ENCODE measurements at regions not wholly inside any gene's neighbourhood (a gene's known extent, or its start where the extent isn't known, plus 50 kb on each side); places are given as distances from the start of the nearest gene placed in this dataset.
A peak's percentile ranks its signal among the peaks of the same experiment; 100 is the strongest.
"Not testable (repeated sequence)": the region's sequence is repeated elsewhere in the genome, so short reads cannot be mapped to it uniquely, and the experiment has no call there.

DNA sequence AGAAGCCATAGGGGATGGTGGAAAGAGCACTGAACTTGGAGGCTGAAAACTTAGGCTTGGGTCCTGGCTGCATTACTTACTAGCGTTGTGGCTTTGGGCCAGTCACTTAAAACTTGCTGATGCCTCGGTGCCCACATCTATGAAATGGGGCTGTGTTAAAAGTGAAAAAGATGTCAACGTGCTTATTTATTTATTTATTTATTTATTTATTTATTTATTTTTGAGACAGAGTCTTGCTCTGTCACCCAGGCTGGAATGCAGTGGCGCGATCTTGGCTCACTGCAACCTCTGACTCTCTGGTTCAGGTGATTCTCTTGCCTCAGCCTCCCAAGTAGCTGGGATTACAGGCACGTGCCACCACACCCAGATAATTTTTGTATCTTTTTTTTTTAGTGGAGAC, 94.3 kb downstream of the MRM1 start:
- not testable (repeated sequence) for DNase-seq (ENCODE audit: low spot score)

GRCh38 chr17:36696805-36697204, 95.4 kb downstream of the MRM1 start:
- no peak for DNase-seq (ENCODE audit: low spot score)

DNA sequence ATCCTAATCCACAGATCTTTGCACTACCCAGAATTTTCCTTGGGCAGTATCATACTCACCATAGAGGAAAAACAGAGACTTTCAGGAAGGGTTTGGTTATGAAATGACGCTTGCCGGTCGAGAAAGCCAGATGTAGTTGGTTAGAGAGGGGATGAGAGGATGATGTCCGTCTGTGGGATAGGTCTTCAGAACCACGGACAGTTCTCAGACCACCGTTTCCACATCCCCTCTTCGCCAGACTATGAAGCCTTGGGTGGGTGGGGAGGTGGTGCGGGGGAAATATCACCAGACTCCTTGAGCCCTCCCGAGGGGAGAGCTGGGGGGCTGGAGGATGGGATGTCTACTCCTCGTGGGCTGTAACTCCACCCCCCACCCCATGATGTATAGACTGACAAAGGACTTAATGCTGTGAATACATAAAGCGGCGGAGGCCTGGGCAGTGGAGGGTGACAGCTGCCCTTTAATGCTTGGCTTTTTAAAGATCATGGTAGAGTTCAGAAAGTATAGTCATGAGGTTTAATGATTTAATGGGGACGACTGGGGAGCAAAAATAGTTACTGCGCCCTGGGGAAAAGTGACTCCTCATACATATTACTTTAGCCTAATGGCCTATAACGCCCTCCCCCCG, 96.6 kb downstream of the MRM1 start:
- DNase-seq (ENCODE audit: low spot score) = no peak

DNA sequence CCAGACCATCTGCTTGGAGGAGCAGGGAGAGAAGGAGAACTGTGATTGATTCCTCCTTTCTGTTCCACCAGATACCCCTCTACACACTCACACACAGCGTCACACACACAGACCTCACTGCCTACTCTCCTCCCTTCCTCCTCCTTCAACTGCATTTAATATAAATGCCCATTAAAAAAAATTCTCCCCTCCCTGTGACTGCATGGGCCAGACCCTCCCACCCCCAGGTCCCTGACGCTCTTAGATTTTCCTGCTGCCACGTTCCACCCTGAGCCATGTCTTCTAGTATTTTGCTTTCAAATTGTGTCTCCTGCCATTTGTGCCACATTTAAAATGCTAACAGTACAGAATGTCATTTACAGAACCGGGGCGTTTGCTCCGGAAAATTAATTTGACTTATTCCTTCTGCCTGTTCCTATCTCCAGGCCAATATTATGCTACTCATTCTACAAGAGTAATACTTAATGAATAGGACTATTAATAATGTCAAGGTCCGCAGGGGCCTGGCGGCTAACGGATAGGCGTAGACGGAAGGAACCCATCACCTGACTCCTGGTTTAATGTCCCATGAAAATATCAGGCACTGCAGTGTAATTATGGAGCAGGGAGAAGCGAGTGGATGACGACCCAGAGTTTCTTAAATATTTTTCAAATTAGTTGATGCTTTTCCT, 100.2 kb downstream of the MRM1 start:
- no peak for DNase-seq (ENCODE audit: low spot score)

DNA sequence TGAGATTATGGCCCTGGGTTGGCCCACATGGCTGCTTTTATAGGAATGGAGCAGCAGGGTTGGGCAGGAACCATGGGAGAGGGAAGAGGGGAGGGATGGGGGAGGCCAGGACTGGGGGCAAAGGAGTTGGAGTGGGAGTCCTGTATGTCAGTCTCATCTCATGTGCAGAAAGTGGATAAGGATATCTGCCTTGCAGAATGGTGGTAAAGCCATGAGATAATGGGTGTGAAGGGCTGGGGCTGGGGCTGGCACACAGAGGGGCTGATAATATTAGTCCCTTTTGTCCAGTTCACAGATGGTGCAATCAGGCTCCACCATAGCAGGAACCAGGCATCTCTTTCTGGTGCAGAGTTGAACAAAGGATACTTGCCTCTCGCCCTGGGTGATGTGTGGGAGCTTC, 101.3 kb downstream of the MRM1 start:
- DNase-seq (ENCODE audit: low spot score) = no peak

DNA sequence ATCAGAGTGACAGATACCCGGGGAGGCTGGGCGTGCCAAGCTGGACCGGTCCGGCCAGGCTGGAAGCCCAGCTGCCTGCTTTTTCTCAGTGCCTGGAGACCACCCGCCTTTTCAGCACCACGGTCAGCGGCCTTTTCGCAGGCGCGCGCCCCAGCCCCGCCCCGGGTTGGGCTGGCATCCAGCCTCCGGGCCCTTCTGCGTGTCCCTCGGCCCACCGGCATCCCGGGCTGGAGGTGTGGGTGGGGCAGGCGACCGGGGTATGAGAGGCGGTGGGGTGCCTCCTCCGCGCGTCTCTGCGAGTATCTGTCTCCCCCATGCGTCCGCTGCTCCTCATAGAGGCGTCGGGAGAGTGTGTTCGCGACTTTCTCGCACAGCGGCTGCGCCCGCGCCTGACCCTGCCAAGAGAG, 102.5 kb downstream of the MRM1 start:
- DNase-seq (ENCODE audit: low spot score) = no peak

DNA sequence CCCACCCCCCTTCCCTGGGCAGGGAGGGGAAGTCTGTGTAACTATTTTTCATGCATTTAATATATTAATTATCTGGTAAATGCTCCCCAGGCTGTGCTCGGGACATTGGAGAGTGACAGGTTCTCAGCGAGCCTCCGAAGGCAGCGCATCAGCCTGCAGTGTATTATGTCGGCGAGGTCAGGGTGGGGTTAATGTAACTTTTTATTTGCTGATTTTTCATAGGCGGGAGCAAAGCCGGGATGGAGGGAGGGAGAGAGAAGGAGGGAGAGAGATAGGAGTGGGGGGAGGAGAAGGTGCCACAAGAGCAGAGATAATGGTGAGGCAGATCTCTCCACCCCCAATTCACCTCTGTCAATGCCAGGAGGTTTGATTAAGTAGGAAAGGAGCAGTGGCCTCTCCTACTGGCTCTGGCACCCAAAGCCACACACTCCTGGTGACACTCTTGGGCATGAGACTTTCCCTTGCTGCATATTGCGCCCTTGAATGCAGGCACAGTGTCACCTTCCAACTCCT, 104.0 kb downstream of the MRM1 start:
- no peak for DNase-seq (ENCODE audit: low spot score)

- DNase-seq (ENCODE audit: low spot score) = peak; percentile 72
Measured at GRCh38 chr17:36705874-36706731, 104.7 kb downstream of the MRM1 start.

DNA sequence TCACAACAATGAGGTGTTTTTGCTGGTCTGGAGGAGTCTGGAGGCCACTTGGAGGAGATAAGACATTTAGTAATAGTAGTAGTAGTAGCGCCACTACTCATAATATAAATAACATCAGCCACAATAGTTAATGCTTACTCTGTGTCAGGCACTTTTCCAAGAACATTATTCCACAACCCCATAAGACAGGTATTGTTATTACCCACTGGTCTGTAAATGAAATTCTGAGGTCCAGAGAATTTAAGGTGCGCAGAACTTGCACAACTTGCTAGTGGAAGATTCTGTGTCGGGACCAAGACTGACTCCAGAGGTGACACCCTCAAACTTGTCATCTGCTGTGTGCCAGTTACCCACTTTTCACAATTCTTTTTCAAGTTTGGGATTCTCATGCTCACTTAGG, 106.5 kb downstream of the MRM1 start:
- no peak for DNase-seq (ENCODE audit: low spot score)

- no peak for DNase-seq (ENCODE audit: low spot score)
Measured at GRCh38 chr17:36714789-36715188, 113.4 kb downstream of the MRM1 start.

GRCh38 chr17:36715951-36716350, 114.6 kb downstream of the MRM1 start:
- DNase-seq (ENCODE audit: low spot score) = no peak

DNA sequence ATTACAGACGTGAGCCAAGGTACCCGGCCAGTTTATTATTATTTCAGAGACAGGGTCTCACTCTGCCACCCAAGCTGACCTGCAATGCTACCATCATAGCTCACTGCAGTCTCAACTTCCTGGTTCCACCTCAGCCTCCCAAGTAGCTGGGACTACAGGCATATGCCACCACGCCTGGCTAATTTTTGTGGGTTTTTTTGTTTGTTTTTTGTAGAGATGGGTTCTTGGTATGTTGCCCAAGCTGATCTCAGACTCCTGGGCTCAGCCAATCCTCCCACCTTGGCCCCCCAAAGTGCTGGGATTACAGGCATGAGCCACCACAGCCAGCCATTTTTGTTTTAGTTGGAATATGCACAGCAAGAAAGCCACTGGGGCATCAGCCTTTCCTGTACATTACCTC, 115.7 kb downstream of the MRM1 start:
- DNase-seq (ENCODE audit: low spot score) = no peak

- no peak for DNase-seq (ENCODE audit: low spot score)
Measured at GRCh38 chr17:36720131-36720530, 118.7 kb downstream of the MRM1 start.

DNA sequence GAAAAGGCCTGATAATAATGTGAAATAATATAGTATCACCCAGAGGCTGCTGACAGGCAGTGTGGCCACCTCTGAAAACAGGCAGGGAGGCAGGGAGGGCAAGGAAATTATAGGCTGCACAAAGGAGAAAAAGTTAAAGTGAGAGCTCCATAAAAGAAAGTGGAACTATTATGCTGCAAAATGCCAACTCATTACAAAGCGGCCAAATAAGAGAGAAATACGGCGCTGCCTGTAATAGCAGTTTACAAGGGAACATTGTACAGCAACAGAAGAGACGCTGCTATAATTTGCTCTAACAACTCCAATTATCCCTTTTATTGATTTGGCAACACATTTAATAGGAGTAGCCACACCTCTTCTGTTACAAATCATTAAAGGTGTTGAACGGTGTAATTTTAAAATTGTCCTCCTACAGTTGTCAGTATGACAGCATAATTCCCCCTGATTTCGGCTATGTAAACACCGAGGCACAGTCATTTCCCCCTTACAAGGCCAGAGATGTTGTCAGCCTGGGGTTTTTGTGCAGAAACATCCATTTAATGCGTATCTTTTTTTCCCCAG, 120.3 kb downstream of the MRM1 start:
- DNase-seq (ENCODE audit: low spot score) = no peak

- DNase-seq (ENCODE audit: low spot score) = peak; percentile 71
Measured at GRCh38 chr17:36722121-36722902, 120.9 kb downstream of the MRM1 start.

GRCh38 chr17:36722903-36723263, 121.5 kb downstream of the MRM1 start:
- no peak for DNase-seq (ENCODE audit: low spot score)

DNA sequence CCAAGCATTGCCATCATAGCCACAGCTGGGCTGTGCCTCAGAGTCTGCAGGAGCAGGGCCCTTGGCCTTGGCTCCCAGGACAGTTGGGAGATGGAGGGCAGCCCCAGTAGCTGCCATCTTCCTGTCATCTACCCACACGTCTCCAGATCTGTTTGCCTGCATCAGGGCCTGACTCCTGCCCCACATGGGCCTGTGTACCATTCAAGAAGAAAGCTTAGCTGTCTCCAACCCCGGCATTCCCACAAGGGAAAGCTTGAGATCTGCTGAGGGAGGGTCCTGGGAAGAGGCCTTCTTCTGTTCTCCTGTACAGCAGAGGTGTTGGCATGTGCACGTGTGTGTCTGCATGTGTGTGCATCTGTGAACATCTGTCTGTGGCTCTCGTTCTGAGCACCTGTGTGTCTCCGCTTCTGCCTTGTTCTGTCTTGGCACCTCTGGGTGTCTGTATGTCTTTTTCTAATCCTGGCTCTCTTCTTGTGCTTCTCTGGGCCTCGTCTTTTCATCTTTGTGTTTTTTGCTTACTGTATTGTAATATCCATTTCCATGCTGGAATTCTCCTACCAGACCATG, 122.2 kb downstream of the MRM1 start:
- no peak for DNase-seq (ENCODE audit: low spot score)

DNA sequence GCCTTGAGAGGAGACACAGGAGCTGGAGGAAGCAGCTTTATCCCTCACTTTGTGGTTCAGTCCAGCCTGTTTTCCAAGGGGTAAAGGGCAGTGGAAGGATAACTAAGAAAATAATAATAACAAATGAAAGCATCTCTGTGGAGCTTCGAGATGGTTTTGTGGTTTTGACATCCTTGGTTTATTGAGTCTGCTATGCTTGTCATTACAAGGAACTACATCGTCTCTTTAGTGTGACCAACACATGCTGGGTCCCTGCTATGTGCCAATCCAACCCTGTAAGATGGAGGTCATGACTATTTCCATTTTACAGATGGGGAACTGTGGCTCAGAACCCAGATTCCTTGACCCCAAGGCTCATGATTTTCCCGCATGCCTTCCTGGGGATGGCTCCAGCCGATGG, 124.8 kb downstream of the MRM1 start:
- no peak for DNase-seq (ENCODE audit: low spot score)

DNA sequence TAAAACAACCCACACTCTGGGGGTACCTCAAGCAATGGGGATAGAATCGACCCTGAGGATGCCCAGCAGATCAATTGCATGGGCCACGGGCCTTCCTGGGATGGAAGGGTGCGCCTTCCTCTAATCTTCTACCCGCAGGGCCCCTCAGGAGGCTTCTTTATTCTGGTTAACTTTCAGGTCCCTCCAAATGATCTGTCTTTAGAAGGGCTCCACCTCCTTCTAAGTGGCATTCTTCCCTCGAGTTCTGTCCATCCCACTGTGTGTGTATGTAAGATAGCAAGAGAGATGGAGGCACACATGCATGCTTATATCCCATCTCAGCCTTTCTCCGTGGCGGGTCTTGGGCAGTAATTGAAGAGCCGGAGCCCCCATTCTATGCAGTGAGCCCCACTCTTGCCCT, 125.7 kb downstream of the MRM1 start:
- no peak for DNase-seq (ENCODE audit: low spot score)

DNA sequence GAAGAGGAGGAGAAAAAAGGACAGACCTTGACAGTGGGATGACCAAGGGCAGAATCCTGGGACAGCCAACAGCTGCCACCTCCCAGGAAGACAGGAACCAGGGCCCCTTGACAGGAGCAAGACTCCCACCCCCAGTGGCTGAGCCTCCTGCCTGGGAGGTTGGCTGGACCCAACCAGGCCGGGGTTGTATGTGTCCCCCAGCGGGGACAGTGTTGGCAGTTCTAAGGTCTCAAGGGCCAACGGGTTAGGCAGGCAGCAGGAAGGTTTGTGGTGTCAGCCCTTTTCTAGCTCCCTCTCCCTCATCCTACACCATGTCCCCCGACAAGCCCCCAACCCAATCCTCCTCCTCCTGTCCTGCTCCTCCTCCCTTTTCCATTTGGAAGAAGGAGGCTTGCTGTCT, 126.2 kb downstream of the MRM1 start:
- no peak for DNase-seq (ENCODE audit: low spot score)
